Naive thymus-derived CD4-positive, alpha-beta T cell (primary cell): ENCODE measurements at regions not wholly inside any gene's neighbourhood (a gene's known extent, or its start where the extent isn't known, plus 50 kb on each side); places are given as distances from the start of the nearest gene placed in this dataset. TPM values are rescaled to one million over a fixed set of nuclear protein-coding genes. Genes with fewer than 3 reads are reported as not detected.

Experiments used
- microRNA-seq: library from miRNA; unstranded; fragments of <30 nt; microRNA quantifications from one replicate; pipeline ENCODE4 v1.2.0, GENCODE V29; 2022; ENCODE audit warnings: borderline microRNAs expressed

Small RNA genes in the stretch of these regions (microRNA-seq; reads per million reads assigned to microRNA genes)
- gene MIR4460: not detected
